ENCODE measurements at regions not wholly inside any gene's neighbourhood (a gene's known extent, or its start where the extent isn't known, plus 50 kb on each side); places are given as distances from the start of the nearest gene placed in this dataset.

DNA sequence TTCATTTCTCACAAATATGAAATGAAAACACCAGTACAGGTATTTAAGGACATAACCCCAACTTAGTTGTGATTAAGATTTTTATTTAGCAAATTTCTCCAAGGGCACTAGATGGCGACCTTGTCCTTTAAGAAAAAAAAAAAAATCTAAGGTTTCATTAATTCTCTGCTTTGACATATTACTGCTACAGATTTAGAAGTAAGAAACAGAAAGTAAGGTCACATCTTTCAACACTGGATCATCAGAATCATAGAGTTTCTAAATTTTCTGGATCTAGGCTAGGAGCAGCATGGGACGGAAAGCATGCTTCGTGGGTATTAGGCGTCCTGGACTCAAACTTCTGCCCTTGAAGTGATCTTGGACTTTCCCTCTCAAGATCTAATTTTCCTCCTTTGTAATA is 85.5 kb upstream of the PRKG1 start:
- TF ChIP-seq, protein P1, sequence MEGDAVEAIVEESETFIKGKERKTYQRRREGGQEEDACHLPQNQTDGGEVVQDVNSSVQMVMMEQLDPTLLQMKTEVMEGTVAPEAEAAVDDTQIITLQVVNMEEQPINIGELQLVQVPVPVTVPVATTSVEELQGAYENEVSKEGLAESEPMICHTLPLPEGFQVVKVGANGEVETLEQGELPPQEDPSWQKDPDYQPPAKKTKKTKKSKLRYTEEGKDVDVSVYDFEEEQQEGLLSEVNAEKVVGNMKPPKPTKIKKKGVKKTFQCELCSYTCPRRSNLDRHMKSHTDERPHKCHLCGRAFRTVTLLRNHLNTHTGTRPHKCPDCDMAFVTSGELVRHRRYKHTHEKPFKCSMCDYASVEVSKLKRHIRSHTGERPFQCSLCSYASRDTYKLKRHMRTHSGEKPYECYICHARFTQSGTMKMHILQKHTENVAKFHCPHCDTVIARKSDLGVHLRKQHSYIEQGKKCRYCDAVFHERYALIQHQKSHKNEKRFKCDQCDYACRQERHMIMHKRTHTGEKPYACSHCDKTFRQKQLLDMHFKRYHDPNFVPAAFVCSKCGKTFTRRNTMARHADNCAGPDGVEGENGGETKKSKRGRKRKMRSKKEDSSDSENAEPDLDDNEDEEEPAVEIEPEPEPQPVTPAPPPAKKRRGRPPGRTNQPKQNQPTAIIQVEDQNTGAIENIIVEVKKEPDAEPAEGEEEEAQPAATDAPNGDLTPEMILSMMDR (IDR thresholded peaks at IDR 0.05) = peak in 4 of 5 experiments; percentile 15 to 32 (median 25)
- TF ChIP-seq EP300 (IDR thresholded peaks at IDR 0.05) = no peak

Measured in tibial nerve (tissue), 4 donors.